H1 (cell line): ENCODE measurements at regions not wholly inside any gene's neighbourhood (a gene's known extent, or its start where the extent isn't known, plus 50 kb on each side); places are given as distances from the start of the nearest gene placed in this dataset.

ENCODE experiments used
- CEBPB ChIP-seq: IDR thresholded peaks from 2 replicates; pipeline ENCODE4 v1.6.1; 2012; ENCODE audit warnings: low read depth, low read length
- E2F6 ChIP-seq: IDR thresholded peaks from 2 replicates; pipeline ENCODE4 v1.6.1; 2012; ENCODE audit warnings: inconsistent platforms
- FOSL1 ChIP-seq: IDR thresholded peaks from 2 replicates; pipeline ENCODE4 v1.6.1; 2011; ENCODE audit warnings: mild to moderate bottlenecking, low read depth, low read length, moderate library complexity; ENCODE audit not compliant: insufficient read depth
- MAFK ChIP-seq: IDR thresholded peaks from 2 replicates; pipeline ENCODE4 v1.6.1; 2012; ENCODE audit warnings: low read depth, mild to moderate bottlenecking, improper control_type of control experiment, low read length
- NRF1 ChIP-seq: IDR thresholded peaks from 2 replicates; pipeline ENCODE4 v1.6.1; 2011; ENCODE audit warnings: mild to moderate bottlenecking, low read depth, low read length, improper control_type of control experiment
- POLR2AphosphoS5 ChIP-seq: IDR thresholded peaks from 2 replicates; pipeline ENCODE4 v1.6.1; 2011; ENCODE audit warnings: low read depth, low read length
- SIN3A ChIP-seq, 2 experiments: IDR thresholded peaks in 1 of 2; conservative IDR thresholded peaks in 1 of 2; 2 replicates each; pipeline ENCODE4 v1.6.1; 2011 to 2012; ENCODE audit warnings: low read length in 2 of 2, improper control_type of control experiment in 1 of 2, low read depth in 1 of 2, mild to moderate bottlenecking in 1 of 2
- SIRT6 ChIP-seq: IDR thresholded peaks from one replicate; pipeline ENCODE4 v1.7.1; 2012; ENCODE audit warnings: low read length, inconsistent platforms
- ZNF274 ChIP-seq: IDR thresholded peaks from 2 replicates; pipeline ENCODE4 v1.7.0; 2012; ENCODE audit warnings: low read length, borderline replicate concordance; ENCODE audit errors: extremely low read depth

DNA sequence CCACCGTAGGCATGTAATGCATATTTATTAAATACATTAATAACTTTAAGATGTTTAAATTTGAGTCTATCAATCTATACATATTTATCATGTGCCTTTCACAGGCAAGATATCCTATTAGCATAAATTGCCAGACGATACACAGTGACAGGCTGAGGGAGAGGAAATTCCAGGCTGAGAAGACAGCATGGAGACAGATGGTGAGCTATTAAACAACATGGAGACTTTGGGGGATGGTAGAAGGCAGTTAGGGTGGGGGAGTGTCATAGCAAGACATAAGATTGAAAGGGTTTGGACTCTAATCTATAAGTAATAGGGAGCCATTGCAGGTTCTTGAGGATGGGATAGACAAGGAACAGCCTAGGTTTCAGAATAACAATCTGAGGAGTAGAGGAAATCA is 138.5 kb downstream of the NXPE2 start (continued):
- no peak for TF ChIP-seq SIN3A (conservative IDR thresholded peaks at IDR 0.05 in 1 of 2, IDR thresholded peaks at IDR 0.05 in 1 of 2; ENCODE audit: low read depth in 1 of 2, low read length in 2 of 2)
- no peak for TF ChIP-seq POLR2AphosphoS5
- no peak for TF ChIP-seq SIRT6
- TF ChIP-seq MAFK, result no peak
- no peak for TF ChIP-seq ZNF274
- no peak for TF ChIP-seq FOSL1
- no peak for TF ChIP-seq E2F6
- TF ChIP-seq NRF1, result no peak
- TF ChIP-seq CEBPB, result no peak
